GM12878 (cell line): ENCODE measurements at regions not wholly inside any gene's neighbourhood (a gene's known extent, or its start where the extent isn't known, plus 50 kb on each side); places are given as distances from the start of the nearest gene placed in this dataset.

ENCODE experiments used
- ATAC-seq: fragments of 200-7000 bp; cut with Tn5 transposase; 3 replicates; pipeline ENCODE4 v1.9.1; 2020; ENCODE audit warnings: mild to moderate bottlenecking, moderate library complexity
- BruUV-seq: library from RNA; stranded (reverse); fragments of 400-500 nt; replicated peaks from 2 replicates; lab custom pipeline; 2021; lab: Mats Ljungman, UMichigan
- CTCF ChIA-PET: fragments of 300-600 bp; sonication (Branson Sonifier 250); formaldehyde crosslinking; extraction: SDS; loops from one replicate; lab custom pipeline; 2021; ENCODE audit warnings: inconsistent platforms; lab: Yijun Ruan, JAX
- POLR2A ChIA-PET: fragments of 350-600 bp; formaldehyde crosslinking; extraction: SDS; loops from one replicate; lab custom pipeline; 2021; ENCODE audit warnings: inconsistent platforms; lab: Charles Lee
- RAD21 ChIA-PET: fragments of 300-600 bp; sonication (Branson Sonifier 250); formaldehyde crosslinking; loops from one replicate; lab custom pipeline; 2023; ENCODE audit warnings: antibody characterized with exemption; ENCODE audit not compliant: unreplicated experiment; lab: Charles Lee
- SMC1A ChIA-PET: fragments of 300-600 bp; sonication (Branson Sonifier 250); formaldehyde crosslinking; loops from one replicate; lab custom pipeline; 2023; ENCODE audit not compliant: unreplicated experiment, uncharacterized antibody; lab: Charles Lee
- DNase-seq: peaks from one replicate; pipeline ENCODE4 v3.0.0-alpha.2; 2011; ENCODE audit warnings: low read depth, low spot score
- FAIRE-seq: peaks from 3 replicates; lab custom pipeline; 2011; peaks lifted over from hg19 to GRCh38; lab: Jason Lieb, UNC
- H2AFZ ChIP-seq: 2 replicates; pipeline ENCODE4 v1.6.0; 2011; ENCODE audit warnings: low read depth, low read length, control low read depth; ENCODE audit not compliant: control insufficient read depth
- H3K27ac ChIP-seq: 2 replicates; pipeline ENCODE4 v1.5.1; 2011; ENCODE audit warnings: control low read depth; ENCODE audit not compliant: control insufficient read depth, insufficient read depth
- H3K27me3 ChIP-seq, 2 experiments: replicated peaks in 1 of 2; 2 replicates each; pipeline versions ENCODE4 v1.6.0 to v1.6.1; 2011; ENCODE audit warnings: low read length in 1 of 2; ENCODE audit not compliant: control insufficient read depth in 2 of 2, insufficient read depth in 2 of 2
- H3K36me3 ChIP-seq, 2 experiments: 2 replicates each; pipeline ENCODE4 v1.5.1; 2011; ENCODE audit warnings: low read length in 1 of 2; ENCODE audit not compliant: control insufficient read depth in 2 of 2, insufficient read depth in 2 of 2
- H3K4me1 ChIP-seq: 2 replicates; pipeline ENCODE4 v1.6.1; 2011; ENCODE audit warnings: mild to moderate bottlenecking, low read length, moderate library complexity, mixed read lengths; ENCODE audit not compliant: control insufficient read depth, insufficient read depth
- H3K4me2 ChIP-seq: 2 replicates; pipeline ENCODE4 v1.6.0; 2011; ENCODE audit warnings: control low read depth; ENCODE audit not compliant: control insufficient read depth, insufficient read depth
- H3K4me3 ChIP-seq: fragments of 200-600 bp; sonication (generic); 2 replicates; pipeline ENCODE4 v1.5.1; 2016
- H3K79me2 ChIP-seq: 2 replicates; pipeline ENCODE4 v1.6.0; 2011; ENCODE audit warnings: low read length; ENCODE audit not compliant: control insufficient read depth, insufficient read depth
- H3K9ac ChIP-seq: 2 replicates; pipeline ENCODE4 v1.8.0; 2011; ENCODE audit warnings: low read length, control low read depth, mixed read lengths; ENCODE audit not compliant: control insufficient read depth, insufficient read depth
- H3K9me3 ChIP-seq: replicated peaks from 3 replicates; pipeline ENCODE4 v1.5.1; 2011; ENCODE audit warnings: mild to moderate bottlenecking, low read length; ENCODE audit not compliant: control insufficient read depth, insufficient read depth
- H4K20me1 ChIP-seq: 2 replicates; pipeline ENCODE4 v1.6.0; 2011; ENCODE audit not compliant: control insufficient read depth, insufficient read depth
- CBX5 ChIP-seq: sonication (generic); IDR thresholded peaks from 2 replicates; pipeline ENCODE4 v1.6.1; 2016; ENCODE audit warnings: low read depth, moderate library complexity, mild to moderate bottlenecking, inconsistent platforms
- E2F4 ChIP-seq: IDR thresholded peaks from 2 replicates; pipeline ENCODE4 v1.6.1; 2012; ENCODE audit warnings: low read depth, low read length, improper control_type of control experiment
- HSF1 ChIP-seq: fragments of 150-350 bp; IDR thresholded peaks from 2 replicates; pipeline ENCODE4 v1.6.1; 2014; ENCODE audit warnings: mild to moderate bottlenecking, low read depth, low read length
- IKZF2 ChIP-seq, 2 experiments: fragments of 450-650 bp; IDR thresholded peaks; 2 replicates each; pipeline ENCODE4 v1.6.1; 2017; ENCODE audit warnings: mild to moderate bottlenecking in 2 of 2, moderate library complexity in 2 of 2
- MLLT1 ChIP-seq: fragments of 450-650 bp; IDR thresholded peaks from 2 replicates; pipeline ENCODE4 v1.6.1; 2016; ENCODE audit warnings: mild to moderate bottlenecking
- POLR2AphosphoS2 ChIP-seq: IDR thresholded peaks from 2 replicates; pipeline ENCODE4 v1.6.1; 2011; ENCODE audit warnings: low read depth, mild to moderate bottlenecking, low read length, improper control_type of control experiment, moderate library complexity
- SMAD1 ChIP-seq: fragments of 450-650 bp; IDR thresholded peaks from 2 replicates; pipeline ENCODE4 v1.6.1; 2018; ENCODE audit warnings: mild to moderate bottlenecking, low read depth; ENCODE audit not compliant: partially characterized antibody
- SRF ChIP-seq, 2 experiments: IDR thresholded peaks; 2 replicates each; pipeline ENCODE4 v1.6.1; 2011; ENCODE audit warnings: low read depth in 2 of 2, low read length in 2 of 2, mild to moderate bottlenecking in 1 of 2, moderate library complexity in 1 of 2
- SUZ12 ChIP-seq: fragments of 200-600 bp; sonication (generic); IDR thresholded peaks from one replicate; pipeline ENCODE4 v1.6.1; 2018; ENCODE audit warnings: antibody characterized with exemption, mild to moderate bottlenecking; ENCODE audit not compliant: unreplicated experiment
- TAF1 ChIP-seq: IDR thresholded peaks from 2 replicates; pipeline ENCODE4 v1.6.1; 2011; ENCODE audit warnings: mild to moderate bottlenecking, low read depth, low read length, borderline replicate concordance
- TCF7 ChIP-seq: IDR thresholded peaks from 2 replicates; pipeline ENCODE4 v1.6.1; 2014; ENCODE audit warnings: antibody characterized with exemption, borderline replicate concordance
- ZNF24 ChIP-seq: fragments of 450-650 bp; IDR thresholded peaks from 2 replicates; pipeline ENCODE4 v1.6.1; 2017; ENCODE audit warnings: antibody characterized with exemption, mild to moderate bottlenecking
- ZNF622 ChIP-seq: fragments of 450-650 bp; IDR thresholded peaks from 2 replicates; pipeline ENCODE4 v1.6.1; 2017; ENCODE audit warnings: mild to moderate bottlenecking, inconsistent platforms
- WGBS: methylation state at CpG from one replicate; pipeline ENCODE4 v1.1.6; 2016; ENCODE audit warnings: low lambda C conversion rate; ENCODE audit not compliant: insufficient replicate concordance, insufficient coverage; ENCODE audit errors: missing lambda C conversion rate; 5-methylcytosine and 5-hydroxymethylcytosine counted together
- in situ Hi-C: fragments of 300-500 bp; cut with MboI; formaldehyde crosslinking; loops from 9 replicates; pipeline ENCODE4 v1.14.3; 2018; ENCODE audit warnings: mixed read lengths
- intact Hi-C: fragments of 100-400 bp; cut with micrococcal nuclease; formaldehyde crosslinking; loops from one replicate; pipeline ENCODE4 v1.14.2; 2022; ENCODE audit not compliant: unreplicated experiment
- TF ChIP-seq, protein P1 (sequence below): IDR thresholded peaks from 2 replicates; pipeline ENCODE4 v1.6.1; 2011; ENCODE audit warnings: borderline replicate concordance, low read depth, mild to moderate bottlenecking, moderate library complexity, mixed read lengths, low read length; ENCODE audit not compliant: insufficient read depth; ENCODE audit errors: extremely low read length

DNA sequence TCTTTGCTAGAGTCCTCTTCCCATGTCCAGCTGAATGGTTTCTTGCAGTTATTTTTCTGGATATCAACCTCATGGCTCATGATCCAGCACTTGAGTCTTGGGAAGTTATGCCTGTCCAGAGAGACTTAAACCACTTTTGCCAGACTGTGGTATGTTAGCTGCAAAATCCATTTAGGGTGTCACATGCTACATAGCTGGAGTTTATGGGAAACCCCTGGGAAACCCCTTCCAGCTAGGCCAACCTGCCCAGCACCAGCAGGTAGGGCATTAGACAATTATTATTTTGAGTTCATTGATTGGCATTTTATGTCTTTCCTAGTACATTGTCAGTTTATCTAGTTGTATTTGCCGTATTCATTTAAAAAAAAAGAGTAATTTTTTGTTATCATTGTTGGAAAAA lies 797.8 kb downstream of the EFNB2 start:
- in situ Hi-C loops = no loop called here
- DNase-seq = no peak
- Histone ChIP-seq H3K4me1 (no peaks in the 10 kb centered on the region), H3K36me3 (no peaks in the 10 kb centered on the region), H3K27ac (no peak overlapping the region)
- 0% methylated on average over 1 of the region's 1 CpG for WGBS
- no peak for TF ChIP-seq HSF1
- TF ChIP-seq SUZ12 = no peak
- no peak for TF ChIP-seq E2F4
- TF ChIP-seq, all 136 proteins: peak for 0
- SMC1A ChIA-PET = interaction anchor here (0.7 to 1.3 kb wide), 2 partner anchors 9 to 49 kb away, joined by 3 read pairs; no protein-coding TSS in a partner anchor
- Histone ChIP-seq H3K9ac (no peak overlapping the region), H3K27me3 (no peaks in the 10 kb centered on the region), H3K4me2 (no peak overlapping the region), H4K20me1 (no peaks in the 10 kb centered on the region), H2AFZ (no peak overlapping the region), H3K4me3 (no peak overlapping the region), H3K79me2 (no peaks in the 10 kb centered on the region), H3K9me3 (no peaks in the 10 kb centered on the region)
- intact Hi-C loops = no loop called here
- no TSS peak for BruUV-seq
- RAD21 ChIA-PET = interaction anchor here (0.9 kb wide), 1 partner anchor 58 kb away, joined by 3 read pairs; no protein-coding TSS in a partner anchor
- ATAC-seq = no peak
- no peak for FAIRE-seq
- CTCF ChIA-PET = no interaction called here
- POLR2A ChIA-PET = no interaction called here

- Histone ChIP-seq H3K9ac (no peak overlapping the region), H3K36me3 (no peaks in the 10 kb centered on the region), H2AFZ (no peak overlapping the region), H3K4me3 (no peak overlapping the region), H3K4me1 (no peaks in the 10 kb centered on the region), H3K4me2 (no peak overlapping the region), H3K27me3 (no peaks in the 10 kb centered on the region), H4K20me1 (no peaks in the 10 kb centered on the region), H3K9me3 (no peaks in the 10 kb centered on the region), H3K27ac (no peak overlapping the region), H3K79me2 (no peaks in the 10 kb centered on the region)
- ATAC-seq = no peak
- in situ Hi-C loops (no loop called here), intact Hi-C loops (no loop called here)
- POLR2A ChIA-PET = no interaction called here
- CTCF ChIA-PET = no interaction called here
- RAD21 ChIA-PET = no interaction called here
- BruUV-seq = no TSS peak
- no peak for DNase-seq
- SMC1A ChIA-PET = interaction anchor here (0.9 to 1.4 kb wide), 2 partner anchors 41 to 56 kb away, joined by 3 to 5 read pairs; no protein-coding TSS in a partner anchor
- WGBS = 6% methylated on average over 1 of the region's 1 CpG
- FAIRE-seq = no peak
- TF ChIP-seq, protein P1, sequence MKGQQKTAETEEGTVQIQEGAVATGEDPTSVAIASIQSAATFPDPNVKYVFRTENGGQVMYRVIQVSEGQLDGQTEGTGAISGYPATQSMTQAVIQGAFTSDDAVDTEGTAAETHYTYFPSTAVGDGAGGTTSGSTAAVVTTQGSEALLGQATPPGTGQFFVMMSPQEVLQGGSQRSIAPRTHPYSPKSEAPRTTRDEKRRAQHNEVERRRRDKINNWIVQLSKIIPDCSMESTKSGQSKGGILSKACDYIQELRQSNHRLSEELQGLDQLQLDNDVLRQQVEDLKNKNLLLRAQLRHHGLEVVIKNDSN = no peak
- TF ChIP-seq SRF (IDR thresholded peaks at IDR 0.05; ENCODE audit: low read depth in 2 of 2, low read length in 2 of 2) = no peak
- TF ChIP-seq IKZF2 (IDR thresholded peaks at IDR 0.05) = no peak
- no peak for TF ChIP-seq TCF7
- no peak for TF ChIP-seq MLLT1
- no peak for TF ChIP-seq CBX5
- TF ChIP-seq ZNF24 = no peak
- TF ChIP-seq POLR2AphosphoS2 = no peak
- TF ChIP-seq SMAD1 = no peak
- no peak for TF ChIP-seq ZNF622
- no peak for TF ChIP-seq TAF1
Measured at GRCh38 chr13:105735281-105735680, 800.2 kb downstream of the EFNB2 start.
